Esophagus muscularis mucosa (tissue), 4 donors: ENCODE measurements at regions not wholly inside any gene's neighbourhood (a gene's known extent, or its start where the extent isn't known, plus 50 kb on each side); places are given as distances from the start of the nearest gene placed in this dataset.

Experiments used
- CTCF ChIP-seq, 3 experiments: fragments of 200-600 bp in 2 of 3; fragments of 450-650 bp in 1 of 3; sonication (generic) in 2 of 3; IDR thresholded peaks; one replicate each; pipeline ENCODE4 v1.5.1; 2017 to 2019; ENCODE audit warnings: antibody characterized with exemption in 3 of 3, mild to moderate bottlenecking in 2 of 3, moderate library complexity in 1 of 3
- EP300 ChIP-seq: sonication (generic); formaldehyde crosslinking; IDR thresholded peaks from one replicate; pipeline ENCODE4 v1.6.1; 2017; ENCODE audit warnings: antibody characterized with exemption
- POLR2A ChIP-seq: fragments of 450-650 bp; IDR thresholded peaks from one replicate; pipeline ENCODE4 v1.6.1; 2017; ENCODE audit warnings: antibody characterized with exemption, moderate library complexity, mild to moderate bottlenecking, low read depth

- TF ChIP-seq CTCF (IDR thresholded peaks at IDR 0.05) (no peak), POLR2A (no peak), EP300 (no peak)
Measured at GRCh38 chr6:47404435-47404834, 73.2 kb upstream of the CD2AP start.
